Neural cell (in vitro differentiated cells): ENCODE measurements at regions not wholly inside any gene's neighbourhood (a gene's known extent, or its start where the extent isn't known, plus 50 kb on each side); places are given as distances from the start of the nearest gene placed in this dataset.

Experiments used
- CTCF ChIP-seq: fragments of 450-650 bp; IDR thresholded peaks from 2 replicates; pipeline ENCODE4 v1.5.1; 2014; ENCODE audit warnings: antibody characterized with exemption, mild to moderate bottlenecking, moderate library complexity; ENCODE audit not compliant: poor library complexity, severe bottlenecking
- EP300 ChIP-seq: fragments of 450-650 bp; conservative IDR thresholded peaks from 2 replicates; pipeline ENCODE4 v1.6.1; 2014; ENCODE audit warnings: antibody characterized with exemption, mild to moderate bottlenecking, moderate library complexity; ENCODE audit not compliant: poor library complexity, severe bottlenecking
- EZH2 ChIP-seq: fragments of 200-600, 300-800 bp; shearing (Covaris generic), sonication (generic); IDR thresholded peaks from 2 replicates; pipeline ENCODE4 v1.6.1; 2014; ENCODE audit warnings: antibody characterized with exemption, low read length, borderline replicate concordance, mild to moderate bottlenecking; ENCODE audit not compliant: insufficient read depth, poor library complexity, severe bottlenecking
- MXI1 ChIP-seq: fragments of 450-650 bp; conservative IDR thresholded peaks from 2 replicates; pipeline ENCODE4 v1.6.1; 2014; ENCODE audit warnings: antibody characterized with exemption, mild to moderate bottlenecking; ENCODE audit not compliant: poor library complexity, severe bottlenecking
- POLR2AphosphoS5 ChIP-seq: IDR thresholded peaks from 2 replicates; pipeline ENCODE4 v1.6.1; 2012
- REST ChIP-seq: IDR thresholded peaks from 2 replicates; pipeline ENCODE4 v1.6.1; 2012; ENCODE audit warnings: borderline replicate concordance
- TAF1 ChIP-seq: IDR thresholded peaks from 2 replicates; pipeline ENCODE4 v1.6.1; 2012; ENCODE audit warnings: low read depth

GRCh38 chr1:90349510-90349909 is 354.6 kb downstream of the ZNF326 start:
- TF ChIP-seq EZH2, result no peak
- TF ChIP-seq CTCF, result no peak
- no peak for TF ChIP-seq POLR2AphosphoS5
- TF ChIP-seq EP300, result no peak
- no peak for TF ChIP-seq TAF1
- TF ChIP-seq REST, result no peak
- TF ChIP-seq MXI1, result no peak
